Non-pigmented ciliary epithelial cell (primary cell): ENCODE measurements at regions not wholly inside any gene's neighbourhood (a gene's known extent, or its start where the extent isn't known, plus 50 kb on each side); places are given as distances from the start of the nearest gene placed in this dataset.

Experiments used
- DNase-seq: peaks from one replicate; pipeline ENCODE4 v3.0.0-alpha.2; 2010; ENCODE audit warnings: low read depth

DNA sequence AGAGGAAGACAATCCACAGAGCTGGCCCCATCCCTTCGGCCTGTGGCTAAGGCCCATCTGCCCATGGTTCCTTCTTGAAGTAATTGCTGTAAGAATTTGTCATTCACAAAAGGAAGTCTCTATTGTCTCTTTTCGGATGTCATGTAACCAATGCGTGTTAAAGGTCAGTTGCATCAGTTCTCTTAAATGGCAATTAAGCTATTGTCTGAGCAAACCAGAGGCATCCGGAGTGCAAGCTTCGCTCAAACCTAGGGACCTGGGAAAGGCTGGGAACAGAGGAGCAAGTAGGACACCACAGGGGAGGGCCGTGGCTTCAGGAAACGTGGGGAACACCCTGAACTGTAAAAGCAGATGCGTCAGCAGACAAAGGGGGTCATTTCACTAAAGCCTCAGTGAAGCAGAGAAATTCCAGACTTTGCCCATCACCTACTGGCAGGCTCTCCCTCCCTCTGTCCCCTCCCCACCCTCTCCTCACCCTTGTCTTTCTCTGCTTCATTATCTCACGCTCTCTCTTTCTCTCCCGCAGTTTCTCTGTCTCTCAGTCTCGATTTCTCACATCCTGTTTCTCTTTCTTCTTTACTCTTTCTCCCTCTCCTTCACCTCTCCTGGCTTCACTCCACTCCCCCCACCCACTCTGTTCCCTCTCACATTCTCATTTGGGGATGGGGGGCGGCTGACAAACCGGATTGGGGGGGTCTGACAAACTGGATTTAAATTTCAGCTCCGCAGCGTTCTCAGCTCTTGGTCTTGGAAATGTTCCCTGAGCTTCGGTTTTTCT, 204.6 kb upstream of the TNP1 start:
- DNase-seq: no peak

- no peak for DNase-seq
These were observed 203.4 kb upstream of the TNP1 start for GRCh38 chr2:217063238-217063755.

DNA sequence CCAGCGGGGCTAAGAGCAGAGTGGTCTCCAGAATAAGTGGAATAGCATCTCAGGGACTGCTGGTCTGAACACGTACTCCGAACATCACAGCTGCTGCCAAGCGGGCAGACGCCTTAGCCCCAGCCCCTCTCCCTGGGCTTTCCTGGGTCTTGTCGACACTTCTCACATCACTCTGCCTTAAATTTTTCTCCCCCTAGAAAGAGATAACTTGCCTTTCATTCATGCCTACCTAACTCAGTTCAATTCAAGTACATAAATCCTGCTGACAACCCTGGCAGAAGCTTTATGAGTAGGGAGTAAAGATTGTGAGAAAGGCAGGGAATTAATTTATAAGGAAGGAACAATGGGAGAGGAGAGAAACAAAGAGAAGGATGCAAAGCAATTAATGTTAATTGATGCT, 202.9 kb upstream of the TNP1 start:
- no peak for DNase-seq

- DNase-seq: no peak
These were observed 202.1 kb upstream of the TNP1 start for GRCh38 chr2:217061916-217062505.

DNA sequence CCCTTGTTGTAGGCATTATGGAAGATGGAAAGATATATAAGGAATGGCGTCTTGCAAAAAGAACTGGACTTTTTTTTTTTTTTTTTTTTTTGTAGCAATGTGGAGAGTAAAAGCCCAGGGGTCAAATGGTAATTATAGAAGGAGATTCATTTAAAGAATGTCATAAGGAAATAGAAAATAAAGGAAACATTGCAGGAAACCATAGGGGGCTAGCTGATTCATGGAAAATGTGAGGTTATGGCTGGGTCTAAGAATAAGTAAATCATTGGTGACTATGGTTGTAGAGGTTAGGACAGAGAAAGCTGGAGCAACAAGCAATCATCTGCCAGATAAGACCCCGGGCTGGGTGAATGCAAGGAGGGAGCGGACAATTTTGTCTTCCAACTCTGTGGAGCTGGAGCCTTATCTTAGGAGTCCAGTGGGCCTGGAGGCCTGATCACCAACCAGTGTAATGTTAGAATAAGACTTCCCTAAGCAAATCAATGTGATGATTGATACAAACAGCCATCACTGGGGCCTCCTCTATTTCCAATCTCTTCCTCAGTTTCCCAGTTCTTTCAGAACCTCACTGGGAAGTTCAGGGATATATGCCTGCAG, 201.2 kb upstream of the TNP1 start:
- DNase-seq: no peak

DNA sequence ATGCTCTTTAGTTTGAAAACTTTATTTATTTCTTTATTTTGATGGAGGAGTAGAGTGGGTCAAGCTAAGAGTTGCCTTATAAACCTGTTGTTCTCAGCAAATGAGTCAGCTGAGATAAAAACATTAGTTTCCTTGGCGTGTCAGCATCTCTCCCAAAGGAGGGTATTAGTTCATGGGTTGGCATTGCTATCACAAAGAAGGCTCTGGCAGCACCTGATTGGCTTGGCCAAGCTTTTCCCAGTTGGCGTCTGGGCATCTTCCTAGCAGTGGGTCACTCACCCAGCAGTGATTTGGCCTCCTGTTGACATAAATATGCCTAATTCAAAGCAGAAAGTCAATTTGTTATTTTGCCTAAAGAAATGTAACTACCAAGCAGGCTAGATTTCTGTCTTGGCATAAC, 200.7 kb upstream of the TNP1 start:
- no peak for DNase-seq

DNA sequence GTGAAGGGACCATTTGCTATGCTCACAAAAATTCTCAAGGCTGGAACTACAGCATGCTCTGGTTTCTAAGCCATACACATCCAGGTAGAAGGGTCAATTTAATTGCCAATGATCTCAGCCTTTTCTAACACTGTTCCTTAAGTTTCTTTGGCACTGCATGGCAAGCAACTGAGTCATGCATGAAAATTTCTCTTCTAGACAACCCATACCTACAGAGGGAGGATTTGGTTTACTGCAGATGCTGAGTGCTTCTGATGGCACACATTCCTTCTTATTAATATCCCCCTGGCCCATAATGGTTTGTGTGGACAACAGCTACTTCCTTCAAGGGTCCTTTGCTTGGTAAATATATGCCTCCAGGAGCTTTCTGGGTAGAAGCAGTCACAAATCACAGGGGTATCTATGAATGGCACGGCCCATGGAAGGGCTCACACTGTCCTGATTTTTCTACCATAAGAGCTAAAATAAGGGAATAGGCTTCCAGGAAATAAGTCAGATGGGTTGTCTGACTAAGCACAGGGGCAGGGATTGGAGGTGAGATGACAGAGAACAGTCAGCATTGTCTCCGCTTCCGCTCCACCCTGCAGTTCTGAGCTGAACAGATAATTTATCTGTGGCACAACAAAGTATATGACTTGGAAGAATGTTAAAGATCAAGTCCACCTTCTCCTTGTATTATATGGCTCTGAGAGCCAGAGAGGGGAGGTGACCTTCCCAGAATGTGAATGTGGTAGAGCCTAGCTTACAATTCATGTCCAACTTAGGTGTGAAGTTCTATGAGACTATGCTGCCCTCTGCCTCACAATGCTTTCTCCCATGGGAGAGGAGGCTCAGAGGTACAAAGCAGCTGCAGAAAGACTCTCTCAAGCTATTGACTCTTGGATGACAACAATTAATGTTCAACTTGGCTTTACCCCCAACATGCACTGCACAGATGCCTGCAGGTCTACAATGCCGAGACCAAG, 199.2 kb upstream of the TNP1 start:
- no peak for DNase-seq

GRCh38 chr2:217057773-217058172, 197.9 kb upstream of the TNP1 start:
- no peak for DNase-seq

DNA sequence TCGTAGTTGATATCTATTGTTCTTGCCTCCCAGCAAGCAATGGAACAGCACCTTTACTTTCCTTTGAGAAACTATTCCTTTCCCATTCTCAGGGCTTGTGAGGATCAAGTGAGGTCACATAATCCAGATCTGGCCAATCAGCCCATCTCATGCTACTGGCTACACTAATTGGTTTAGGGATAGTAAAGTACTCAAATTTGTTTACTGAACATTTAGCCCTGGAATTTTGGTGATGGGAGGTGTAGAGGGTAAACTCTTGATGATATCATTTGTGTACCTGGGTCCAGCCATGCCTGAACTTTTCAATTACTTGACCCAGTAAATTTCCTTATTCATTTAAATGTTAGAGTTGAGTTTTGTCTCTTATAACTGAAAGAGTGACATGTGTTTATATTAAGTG, 195.8 kb upstream of the TNP1 start:
- DNase-seq: no peak

DNA sequence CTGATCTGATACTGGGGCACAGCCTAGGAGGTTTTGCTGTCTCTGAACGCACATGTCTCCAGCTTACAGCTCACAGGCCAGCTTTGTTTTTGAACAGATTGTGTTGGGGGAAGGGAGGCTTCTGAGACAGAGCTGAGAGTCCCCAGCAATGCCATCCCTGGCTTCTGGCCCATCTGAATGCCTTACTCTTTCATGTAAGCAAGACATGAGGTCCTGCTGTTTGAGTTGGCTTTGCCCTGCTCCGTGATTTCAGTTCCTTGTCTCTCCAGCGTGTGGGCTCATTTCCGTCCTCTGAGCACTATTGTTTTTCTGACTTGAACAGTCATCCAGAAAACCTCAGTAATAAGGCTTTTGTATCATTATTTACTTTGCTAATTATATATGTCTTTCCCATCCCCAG, 194.9 kb upstream of the TNP1 start:
- no peak for DNase-seq

DNA sequence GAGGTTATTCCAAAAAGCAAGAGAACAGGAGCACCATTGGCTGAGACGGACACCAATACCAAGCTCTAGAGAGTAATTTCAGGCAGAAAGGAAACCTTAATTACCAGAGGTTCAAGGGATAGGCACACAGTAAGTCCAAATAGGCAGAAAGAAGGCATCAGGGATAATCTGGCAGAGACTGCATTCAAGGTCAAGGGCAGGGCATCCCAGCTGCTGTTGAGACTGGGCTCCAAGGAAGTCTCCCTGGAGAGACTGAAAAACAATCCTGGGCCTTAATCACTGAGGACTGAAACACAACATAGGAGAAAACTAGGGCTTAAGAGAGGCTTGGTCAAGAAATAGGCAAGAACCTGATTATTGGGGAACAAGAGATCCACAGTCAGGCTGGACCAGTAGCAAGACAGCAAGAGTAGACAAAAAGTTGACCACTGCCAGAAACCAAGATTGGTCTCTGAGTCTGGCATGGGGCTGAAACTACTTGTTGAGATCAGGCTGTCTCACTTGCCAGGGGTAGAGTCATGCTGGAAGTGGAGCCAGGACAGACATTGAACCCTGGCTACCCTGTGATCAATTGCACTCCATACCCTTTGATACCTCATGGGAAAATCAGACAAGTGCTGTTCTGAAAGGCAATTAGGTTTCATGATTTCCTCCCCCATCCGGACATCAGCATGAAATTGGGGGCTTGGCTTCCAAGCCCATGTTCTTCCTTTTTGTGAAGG, 193.2 kb upstream of the TNP1 start:
- DNase-seq: no peak

DNA sequence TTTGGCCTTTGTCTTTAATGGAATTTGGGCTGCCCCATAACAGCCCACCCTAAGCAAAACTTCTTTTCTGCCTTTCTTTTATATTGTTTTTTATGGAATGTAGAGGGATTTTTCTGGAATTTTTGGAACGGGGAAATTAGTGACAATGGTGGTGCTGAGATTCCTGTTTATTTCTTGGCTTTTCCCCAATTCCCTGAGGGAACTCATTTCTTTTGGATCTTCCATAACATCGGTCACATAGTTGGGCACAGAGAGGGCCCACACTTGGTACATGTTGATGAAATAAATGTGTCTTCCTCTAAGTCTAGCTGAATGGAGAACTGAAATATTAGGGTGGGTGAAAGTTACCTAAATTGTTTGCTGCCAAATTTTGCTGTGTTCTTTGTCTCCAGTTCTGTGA, 191.6 kb upstream of the TNP1 start:
- no peak for DNase-seq

DNA sequence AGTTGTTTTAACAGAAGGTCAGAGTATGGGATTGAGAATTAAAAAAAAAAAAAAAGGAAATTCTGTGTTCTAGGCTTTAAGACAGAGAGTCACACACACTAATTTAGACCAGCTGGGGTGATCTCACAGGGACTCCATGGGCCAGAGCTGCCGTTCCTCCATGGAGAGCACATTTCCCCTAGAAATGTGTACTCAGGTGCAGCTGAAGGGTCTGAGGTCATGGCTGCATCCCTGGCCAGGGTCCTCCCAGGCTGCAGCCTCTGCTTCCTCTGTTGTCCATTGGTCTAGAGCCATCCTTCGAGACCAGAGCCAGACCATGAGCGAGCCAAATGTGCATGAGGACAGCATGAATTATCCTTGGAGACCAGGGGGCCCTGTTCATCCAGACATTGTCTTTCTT, 190.1 kb upstream of the TNP1 start:
- DNase-seq: no peak

GRCh38 chr2:217049422-217049821, 189.6 kb upstream of the TNP1 start:
- DNase-seq: no peak

GRCh38 chr2:217048730-217049129, 188.9 kb upstream of the TNP1 start:
- no peak for DNase-seq

DNA sequence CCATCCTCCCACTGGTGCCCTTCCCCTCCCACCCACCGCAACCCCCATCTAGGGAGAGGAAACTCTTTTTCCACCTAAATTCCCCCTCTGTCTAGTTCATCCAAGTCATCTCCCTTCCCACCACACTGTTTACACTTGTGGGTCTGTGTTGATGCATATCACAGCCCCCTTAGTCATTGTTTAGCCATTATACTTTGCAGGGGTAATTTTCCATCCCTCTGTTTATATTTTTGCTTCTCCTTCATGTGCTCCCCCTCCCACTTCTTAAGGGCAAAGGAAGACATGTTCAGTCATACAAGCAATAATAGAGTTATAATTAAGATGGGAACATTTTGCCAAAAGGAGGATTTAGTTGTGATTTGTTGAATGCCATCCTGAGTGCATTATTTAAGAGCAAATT, 187.8 kb upstream of the TNP1 start:
- no peak for DNase-seq

DNA sequence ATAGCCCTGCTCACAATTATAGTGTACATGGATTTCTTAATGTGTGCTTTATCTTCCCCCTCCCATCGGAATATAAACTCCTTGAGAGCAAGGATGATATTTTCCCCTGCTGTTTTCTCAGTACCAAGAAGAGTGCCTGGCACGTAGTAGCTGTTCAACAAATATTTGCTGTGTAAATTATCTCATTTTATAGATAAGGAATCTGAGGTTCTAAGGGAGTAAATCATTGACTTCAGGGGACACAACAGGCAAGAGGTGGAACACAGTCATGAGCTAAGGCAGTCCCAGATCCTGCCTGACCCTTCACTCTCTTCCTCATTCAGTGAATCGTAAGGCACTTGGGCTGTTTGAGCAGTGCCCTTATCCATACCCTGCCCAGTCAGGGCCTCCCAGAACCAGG, 187.3 kb upstream of the TNP1 start:
- DNase-seq: no peak

DNA sequence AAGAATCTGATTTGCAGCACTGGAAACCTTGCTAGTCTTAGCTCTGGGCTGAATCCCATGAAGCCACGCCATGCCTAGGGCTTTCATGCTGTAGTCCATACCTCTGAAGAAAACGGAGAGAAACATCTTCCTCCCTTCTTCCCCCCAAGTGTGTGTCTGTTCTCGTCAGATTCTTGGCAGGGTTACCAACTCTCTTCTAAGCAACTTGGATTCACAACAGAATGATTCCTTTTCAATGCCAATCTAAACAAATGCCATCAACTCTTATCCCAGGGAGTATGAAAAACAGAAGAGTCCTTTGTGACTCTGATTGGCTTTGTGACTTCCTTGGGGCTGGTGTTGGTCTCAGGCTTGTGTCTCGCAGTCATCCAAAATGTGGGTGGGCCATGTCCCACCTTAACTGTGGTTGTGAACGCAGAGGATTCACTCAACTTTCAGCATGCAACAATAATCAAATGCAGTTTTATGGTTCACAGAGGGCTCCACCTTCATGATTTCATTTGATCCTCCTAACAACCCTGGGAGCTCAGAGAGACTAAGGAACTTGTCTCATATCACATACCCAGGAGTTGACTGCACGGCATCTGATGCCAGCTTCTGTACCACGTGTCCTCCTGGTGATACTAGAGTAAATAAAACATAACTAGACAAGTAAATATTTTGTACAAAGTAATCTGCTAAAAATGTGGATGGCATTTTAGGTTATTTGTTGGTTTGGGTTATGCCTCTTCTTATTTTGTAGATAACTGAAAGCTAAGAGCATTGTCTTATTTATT, 186.0 kb upstream of the TNP1 start:
- no peak for DNase-seq

GRCh38 chr2:217040099-217040498, 180.2 kb upstream of the TNP1 start:
- no peak for DNase-seq

DNA sequence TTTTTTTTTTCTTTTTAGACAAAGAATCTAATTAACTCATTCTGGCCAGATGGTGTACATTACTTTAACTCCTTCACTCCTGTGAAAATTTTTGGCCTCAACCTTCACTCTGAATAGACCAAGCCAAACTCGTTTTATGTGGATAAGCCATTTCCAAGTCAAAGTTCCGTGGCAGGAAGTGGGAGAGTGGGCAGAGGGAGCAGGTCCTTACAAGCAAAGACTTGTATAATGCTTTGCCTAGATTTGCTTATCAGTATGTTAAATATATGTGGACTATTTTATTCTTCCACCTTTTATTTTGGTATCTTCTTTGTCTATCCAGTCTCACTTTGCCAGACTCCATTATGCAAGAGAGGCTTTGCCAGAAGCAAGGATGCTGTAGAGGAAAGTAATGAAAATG, 178.1 kb upstream of the TNP1 start:
- DNase-seq: no peak

DNA sequence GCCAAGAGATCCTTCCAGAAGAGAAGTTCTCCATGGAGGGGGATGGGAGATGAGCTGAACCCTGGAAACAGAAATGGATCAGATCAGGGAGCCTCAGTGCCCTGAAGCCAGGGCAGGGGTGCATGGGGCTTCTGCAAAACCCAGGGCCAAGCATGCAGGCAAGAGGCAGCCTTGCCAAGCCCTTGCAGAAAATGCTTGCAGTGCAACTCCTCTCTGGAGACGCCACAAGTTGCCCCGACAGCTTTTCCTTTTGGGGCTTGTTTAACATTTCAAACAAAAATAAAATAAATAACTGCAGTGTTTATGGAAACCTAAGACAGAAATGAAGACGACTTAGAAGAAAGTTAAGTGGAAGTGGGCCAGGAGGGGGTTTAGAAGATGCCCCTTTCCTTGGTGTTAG, 177.5 kb upstream of the TNP1 start:
- DNase-seq: no peak
